ENCODE measurements at regions not wholly inside any gene's neighbourhood (a gene's known extent, or its start where the extent isn't known, plus 50 kb on each side); places are given as distances from the start of the nearest gene placed in this dataset.

DNA sequence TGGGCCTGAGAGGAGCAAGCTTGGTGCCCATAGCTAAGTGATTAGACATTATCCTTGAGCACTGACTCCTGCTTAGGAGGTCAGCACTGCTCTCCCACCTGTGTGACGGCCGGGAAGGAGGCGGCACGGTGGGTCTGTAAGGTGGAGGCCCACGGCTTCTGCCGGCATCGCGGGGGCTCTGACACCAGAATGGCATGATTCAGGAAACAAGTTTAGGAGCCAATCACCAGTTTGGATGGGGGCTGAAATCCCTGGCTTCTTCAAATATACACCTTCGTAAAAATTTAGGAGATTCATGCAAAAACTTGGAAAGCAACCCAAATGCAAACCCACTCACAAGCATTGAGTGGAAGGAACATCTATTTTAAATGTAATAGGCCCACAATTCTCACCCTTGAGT is 307.3 kb upstream of the TSHZ3 start:
- Histone ChIP-seq H3K9me3 (no peaks in the 10 kb centered on the region), H3K4me3 (no peak overlapping the region), H3K27me3 (no peaks in the 10 kb centered on the region), H3K36me3 (no peaks in the 10 kb centered on the region), H3K27ac (no peak overlapping the region), H3K4me1 (no peaks in the 10 kb centered on the region)
- no peak for DNase-seq
- 84 to 93% methylated on average over 7 of the region's 9 CpGs for WGBS, 2 donors
- intact Hi-C loops (cut with DNase I), result no loop called here
- TF ChIP-seq CTCF (IDR thresholded peaks at IDR 0.05) (no peak), POLR2A (IDR thresholded peaks at IDR 0.05) (no peak)

GRCh38 chr19:31658993-31659896 is 310.0 kb upstream of the TSHZ3 start:
- 59 to 63% methylated on average over 5 to 6 of the region's 6 CpGs for WGBS, 2 donors
- Histone ChIP-seq H3K4me3 (no peak overlapping the region), H3K9me3 (no peaks in the 10 kb centered on the region), H3K27me3 (no peaks in the 10 kb centered on the region), H3K36me3 (no peaks in the 10 kb centered on the region), H3K27ac (no peak overlapping the region), H3K4me1 (no peaks in the 10 kb centered on the region)
- no peak for DNase-seq
- TF ChIP-seq CTCF (IDR thresholded peaks at IDR 0.05) (no peak), POLR2A (IDR thresholded peaks at IDR 0.05) (no peak)
- intact Hi-C loops (cut with DNase I), result no loop called here

GRCh38 chr19:31659897-31660210 is 310.6 kb upstream of the TSHZ3 start:
- TF ChIP-seq CTCF (IDR thresholded peaks at IDR 0.05) (no peak), POLR2A (IDR thresholded peaks at IDR 0.05) (no peak)
- no peaks in the 10 kb centered on the region for H3K36me3 ChIP-seq
- 70 to 73% methylated on average over 4 of the region's 4 CpGs for WGBS, 2 donors
- H3K27me3 ChIP-seq, result no peaks in the 10 kb centered on the region
- no peaks in the 10 kb centered on the region for H3K4me1 ChIP-seq
- H3K4me3 ChIP-seq, result no peak overlapping the region
- no peaks in the 10 kb centered on the region for H3K9me3 ChIP-seq
- H3K27ac ChIP-seq, result no peak overlapping the region
- intact Hi-C loops (cut with DNase I), result no loop called here
- DNase-seq, result no peak

DNA sequence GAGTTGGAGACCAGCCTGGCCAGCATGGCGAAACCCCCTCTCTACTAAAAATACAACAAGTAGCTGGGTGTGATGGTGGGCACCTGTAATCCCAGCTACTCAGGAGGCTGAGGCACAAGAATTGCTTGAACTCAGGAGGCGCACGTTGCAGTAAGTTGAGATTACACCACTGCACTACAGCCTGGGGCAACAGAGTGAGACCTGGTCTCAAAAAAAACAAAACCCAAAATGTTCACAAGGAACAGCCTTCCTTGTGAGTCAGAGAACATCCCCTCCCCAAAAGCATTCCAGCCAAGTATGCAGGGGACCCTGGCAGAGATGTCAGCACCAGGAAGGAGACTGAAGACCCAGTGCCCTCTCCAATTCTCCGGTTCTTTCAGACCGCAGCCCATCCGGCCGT is 314.9 kb upstream of the TSHZ3 start:
- Histone ChIP-seq H3K9me3 (no peaks in the 10 kb centered on the region), H3K4me1 (no peaks in the 10 kb centered on the region), H3K4me3 (no peak overlapping the region), H3K36me3 (no peaks in the 10 kb centered on the region), H3K27ac (no peak overlapping the region), H3K27me3 (no peaks in the 10 kb centered on the region)
- 51 to 70% methylated on average over 6 to 7 of the region's 7 CpGs for WGBS, 2 donors
- no peak for DNase-seq
- intact Hi-C loops (cut with DNase I), result no loop called here
- no peak for TF ChIP-seq CTCF (IDR thresholded peaks at IDR 0.05)
- TF ChIP-seq POLR2A (IDR thresholded peaks at IDR 0.05), result no peak

GRCh38 chr19:31664997-31665396 is 315.8 kb upstream of the TSHZ3 start:
- H3K9me3 ChIP-seq, result no peaks in the 10 kb centered on the region
- H3K27ac ChIP-seq, result no peak overlapping the region
- H3K27me3 ChIP-seq, result no peaks in the 10 kb centered on the region
- H3K36me3 ChIP-seq, result no peaks in the 10 kb centered on the region
- DNase-seq, result no peak
- H3K4me3 ChIP-seq, result no peak overlapping the region
- no peaks in the 10 kb centered on the region for H3K4me1 ChIP-seq
- TF ChIP-seq POLR2A (IDR thresholded peaks at IDR 0.05) (no peak), CTCF (IDR thresholded peaks at IDR 0.05) (no peak)
- 53 to 58% methylated on average over 6 of the region's 6 CpGs for WGBS, 2 donors
- intact Hi-C loops (cut with DNase I), result no loop called here
